H1 (cell line): ENCODE measurements at regions not wholly inside any gene's neighbourhood (a gene's known extent, or its start where the extent isn't known, plus 50 kb on each side); places are given as distances from the start of the nearest gene placed in this dataset.

ENCODE experiments used
- CBX5 ChIP-seq: fragments of 300-800, 300-1000 bp; sonication (generic); IDR thresholded peaks from 2 replicates; pipeline ENCODE4 v1.7.1; 2016; ENCODE audit warnings: antibody characterized with exemption, low read length, low read depth

DNA sequence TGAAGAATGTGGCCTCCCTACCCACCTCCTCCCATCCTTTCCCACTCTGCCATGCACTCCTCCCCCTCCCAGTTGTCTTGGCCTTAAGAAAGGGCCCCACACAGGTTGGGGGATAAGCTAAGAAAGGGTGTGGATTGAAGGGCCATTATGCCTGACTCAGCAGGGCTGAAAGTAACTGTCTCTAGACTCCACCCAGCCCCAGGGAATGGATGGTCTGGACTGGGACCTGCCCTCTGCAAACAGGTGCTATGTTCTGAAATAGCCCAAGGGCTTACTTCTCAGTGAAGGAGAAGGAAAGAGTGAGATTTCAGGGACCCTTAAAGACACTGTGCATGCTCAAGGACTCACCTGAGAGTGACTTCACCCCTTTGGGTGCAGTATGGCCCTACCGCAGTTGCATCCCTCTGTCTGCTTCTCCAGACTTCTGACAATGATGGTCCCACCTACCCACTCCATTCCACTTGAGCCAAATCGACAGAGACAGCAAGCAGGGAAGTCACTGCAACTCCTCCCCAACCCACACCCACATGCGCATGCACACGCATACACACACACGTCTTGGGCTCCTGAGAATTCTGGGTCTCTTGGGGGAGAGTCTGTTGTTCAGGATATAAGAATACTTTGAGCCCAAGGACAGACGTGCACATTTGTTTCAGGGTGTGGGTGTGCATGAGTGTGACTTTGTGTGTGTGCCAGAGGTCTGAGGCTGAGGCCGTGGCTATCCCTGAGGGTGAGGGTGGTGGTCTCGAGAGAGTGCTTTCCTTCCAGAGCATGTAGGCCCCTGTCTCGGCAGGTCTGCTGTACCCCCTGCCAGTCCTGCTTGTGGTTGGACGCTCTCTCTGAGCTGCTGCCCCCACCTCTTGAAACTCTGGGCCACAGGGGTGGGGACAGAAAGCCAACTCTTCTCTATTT is 231.9 kb downstream of the PTPRU start (continued):
- TF ChIP-seq CBX5: no peak
